ENCODE measurements at regions not wholly inside any gene's neighbourhood (a gene's known extent, or its start where the extent isn't known, plus 50 kb on each side); places are given as distances from the start of the nearest gene placed in this dataset.

- H4K20me1 ChIP-seq (ENCODE audit: control insufficient read depth, insufficient read depth, insufficient read length), result no peaks in the 10 kb centered on the region
- Mint-ChIP-seq H3K36me3 (ENCODE audit: insufficient read depth in 1 of 3, low read depth in 3 of 3) (no peaks in the 10 kb centered on the region), H3K27me3 (ENCODE audit: low read depth) (peaks cover 3% of the 10 kb centered on the region), H3K9me3 (peaks cover 4 to 7% of the 10 kb centered on the region in 2 experiments; a peak in 2 of 5 replicates), H3K27ac (no peak overlapping the region; a peak in 1 of 7 replicates), H3K4me3 (no peak overlapping the region), H3K4me1 (peaks cover 2 to 5% of the 10 kb centered on the region in 2 experiments; a peak in 2 of 4 replicates)
- H3K23me2 ChIP-seq (ENCODE audit: insufficient read length, low read depth, low read length, poor library complexity, severe bottlenecking), result no peaks in the 10 kb centered on the region
- H3K27me3 ChIP-seq (ENCODE audit: insufficient read depth, low read length), result no peaks in the 10 kb centered on the region
- no peak overlapping the region for H2BK5ac ChIP-seq (ENCODE audit: insufficient read length, low read length)
- no peak overlapping the region for H2BK120ac ChIP-seq (ENCODE audit: low read depth, low read length, poor library complexity, severe bottlenecking)
- no peak overlapping the region for H4K8ac ChIP-seq (replicated peaks; ENCODE audit: insufficient read length, low read depth, low read length)
- no peak overlapping the region for H4K5ac ChIP-seq (ENCODE audit: insufficient read length, low read depth, low read length)
- H3K27ac ChIP-seq (ENCODE audit: insufficient read length, low read depth, low read length), result no peak overlapping the region
- H4K91ac ChIP-seq (ENCODE audit: insufficient read length, low read depth, low read length), result no peak overlapping the region
- no peak overlapping the region for H3T11ph ChIP-seq (ENCODE audit: low read length)
- no peak overlapping the region for H2AFZ ChIP-seq (ENCODE audit: low read length)
- H2AK5ac ChIP-seq (ENCODE audit: insufficient read length, low read length), result no peak overlapping the region
- H3K14ac ChIP-seq (ENCODE audit: insufficient read depth, low read length), result no peak overlapping the region
- H3K4me1 ChIP-seq (ENCODE audit: insufficient read depth, low read length), result no peaks in the 10 kb centered on the region
- no peak for TF ChIP-seq CTCF (conservative IDR thresholded peaks at IDR 0.05)
- no peaks in the 10 kb centered on the region for H3K9me3 ChIP-seq (ENCODE audit: control insufficient read depth, low read depth, low read length)
- H2BK20ac ChIP-seq (ENCODE audit: low read depth, low read length, poor library complexity, severe bottlenecking), result no peak overlapping the region
- no peak overlapping the region for H3K9ac ChIP-seq (ENCODE audit: extremely low read depth, insufficient read length, low read length)
- no peak overlapping the region for H2BK15ac ChIP-seq (ENCODE audit: low read depth, low read length)
- H3K56ac ChIP-seq (ENCODE audit: insufficient read length, low read depth, low read length), result no peak overlapping the region
- H3K4ac ChIP-seq (ENCODE audit: low read depth, low read length), result no peak overlapping the region
- H3K18ac ChIP-seq (ENCODE audit: insufficient read length, low read depth, low read length), result no peak overlapping the region
- no peak for DNase-seq
- H3K79me1 ChIP-seq (ENCODE audit: insufficient read depth, low read depth, low read length, poor library complexity, severe bottlenecking), result no peaks in the 10 kb centered on the region
- no peaks in the 10 kb centered on the region for H3K79me2 ChIP-seq (ENCODE audit: insufficient read depth, low read length)
- no CpG with 5 or more reads among the region's 5 CpGs for WGBS (ENCODE audit: extremely low coverage, insufficient read length, low lambda C conversion rate)
- no peak overlapping the region for H3K23ac ChIP-seq (ENCODE audit: insufficient read length, low read depth, low read length)
- H3K4me2 ChIP-seq (ENCODE audit: insufficient read depth, insufficient read length, low read length), result no peak overlapping the region
- no peak overlapping the region for H2BK12ac ChIP-seq (ENCODE audit: insufficient read length, low read depth, low read length)
Observed at GRCh38 chr13:95381212-95381527, 79.9 kb upstream of the ABCC4 start.

Measured in H9 (cell line).